ENCODE measurements at regions not wholly inside any gene's neighbourhood (a gene's known extent, or its start where the extent isn't known, plus 50 kb on each side); places are given as distances from the start of the nearest gene placed in this dataset.

- H3K4me3 ChIP-seq (ENCODE audit: insufficient read depth, low read depth, low read length): no peak overlapping the region
- in situ Hi-C loops (cut with MboI; ENCODE audit: low sequenced_read_pairs): no loop called here
- H3K9me3 ChIP-seq (ENCODE audit: control insufficient read depth, insufficient read depth, low read length): no peaks in the 10 kb centered on the region
- no TSS peak for BruUV-seq (replicated peaks)
- no peak overlapping the region for H3K18ac ChIP-seq (ENCODE audit: low read depth, low read length)
- no peaks in the 10 kb centered on the region for H4K20me1 ChIP-seq (ENCODE audit: insufficient read depth, low read length)
- no peak overlapping the region for H3K56ac ChIP-seq (ENCODE audit: extremely low read depth, insufficient read depth, low read length)
- no peak overlapping the region for H2BK15ac ChIP-seq (ENCODE audit: low read depth, low read length)
- no peak overlapping the region for H2AK9ac ChIP-seq (replicated peaks; ENCODE audit: low read depth, low read length, poor library complexity)
- no peak overlapping the region for H3K4me2 ChIP-seq (ENCODE audit: low read depth, low read length)
- no peaks in the 10 kb centered on the region; the same call in none of the 2 replicates for H3K27me3 ChIP-seq (ENCODE audit: control insufficient read depth, insufficient read depth, low read length)
- ATAC-seq (ENCODE audit: low read depth) (no peak), DNase-seq (no peak)
- TF ChIP-seq USF2 (IDR thresholded peaks at IDR 0.05; ENCODE audit: low read depth, low read length) (no peak), RCOR1 (IDR thresholded peaks at IDR 0.05; ENCODE audit: insufficient replicate concordance, low read length) (no peak), MAZ (IDR thresholded peaks at IDR 0.05; ENCODE audit: borderline replicate concordance, low read depth, low read length) (no peak), NFE2L2 (IDR thresholded peaks at IDR 0.05; ENCODE audit: low read depth, low read length) (no peak), MAFK (IDR thresholded peaks at IDR 0.05; ENCODE audit: low read depth, low read length) (no peak), SMC3 (IDR thresholded peaks at IDR 0.05; ENCODE audit: low read depth, low read length) (no peak), CEBPB (IDR thresholded peaks at IDR 0.05; ENCODE audit: low read depth, low read length) (no peak), FOS (IDR thresholded peaks at IDR 0.05; ENCODE audit: low read depth, low read length) (no peak), MXI1 (IDR thresholded peaks at IDR 0.05; ENCODE audit: borderline replicate concordance, low read depth, low read length) (no peak), RFX5 (IDR thresholded peaks at IDR 0.05; ENCODE audit: low read depth, low read length) (no peak), BHLHE40 (IDR thresholded peaks at IDR 0.05; ENCODE audit: low read depth, low read length) (no peak), CTCF (conservative IDR thresholded peaks at IDR 0.05; ENCODE audit: low read depth, low read length) (no peak), RAD21 (IDR thresholded peaks at IDR 0.05; ENCODE audit: low read length) (no peak), POLR2A (IDR thresholded peaks at IDR 0.05; ENCODE audit: low read depth, low read length) (no peak), ELK1 (IDR thresholded peaks at IDR 0.05; ENCODE audit: borderline replicate concordance, low read depth, low read length) (no peak), CHD1 (IDR thresholded peaks at IDR 0.05; ENCODE audit: low read depth, low read length) (no peak)
- no peaks in the 10 kb centered on the region for H3K79me1 ChIP-seq (ENCODE audit: low read depth in 1 of 2, low read length in 2 of 2)
- no peak overlapping the region for H3K23ac ChIP-seq (ENCODE audit: low read depth, low read length)
- no peak overlapping the region for H2BK5ac ChIP-seq (ENCODE audit: low read depth, low read length, poor library complexity, severe bottlenecking)
- no peak overlapping the region for H3K9ac ChIP-seq (ENCODE audit: low read depth, low read length)
- H3K4me1 ChIP-seq (ENCODE audit: control insufficient read depth, insufficient read depth, low read length): no peaks in the 10 kb centered on the region
- dilution Hi-C loops (cut with HindIII; ENCODE audit: low sequenced_read_pairs, unreplicated experiment): no loop called here
- no peak overlapping the region for H4K5ac ChIP-seq (ENCODE audit: low read depth, low read length)
- no peak overlapping the region for H4K8ac ChIP-seq (ENCODE audit: low read depth in 2 of 2, low read length in 2 of 2)
- POLR2A ChIA-PET (ENCODE audit: unreplicated experiment): no interaction called here
- no peaks in the 10 kb centered on the region for H3K36me3 ChIP-seq (ENCODE audit: control insufficient read depth, insufficient read depth, low read length)
- H3K14ac ChIP-seq (replicated peaks; ENCODE audit: low read depth, low read length): no peak overlapping the region
- no CpG with 5 or more reads among the region's 4 CpGs for WGBS, 2 experiments (ENCODE audit: extremely low coverage in 2 of 2, insufficient read length in 1 of 2)
- intact Hi-C loops (cut with micrococcal nuclease): no loop called here
- no peak overlapping the region for H2AK5ac ChIP-seq (ENCODE audit: low read depth, low read length)
- H3K4ac ChIP-seq (ENCODE audit: low read depth, low read length): no peak overlapping the region
- no peak overlapping the region for H2BK20ac ChIP-seq (ENCODE audit: low read depth, low read length)
- H4K91ac ChIP-seq (ENCODE audit: insufficient read depth, low read depth, low read length): no peak overlapping the region
- H2AFZ ChIP-seq (replicated peaks; ENCODE audit: low read length, poor library complexity): no peak overlapping the region
- H3K9me1 ChIP-seq (ENCODE audit: insufficient read depth, low read length): no peaks in the 10 kb centered on the region
- H3K27ac ChIP-seq (ENCODE audit: insufficient read depth, low read length): no peak overlapping the region
- CTCF ChIA-PET: no interaction called here
- H2BK120ac ChIP-seq (ENCODE audit: low read depth, low read length): no peak overlapping the region
These were observed 370.8 kb upstream of the DIPK2B start for GRCh38 chrX:45571453-45571852.

Data from IMR-90 (cell line).